ENCODE measurements at regions not wholly inside any gene's neighbourhood (a gene's known extent, or its start where the extent isn't known, plus 50 kb on each side); places are given as distances from the start of the nearest gene placed in this dataset.
"Not testable (repeated sequence)": the region's sequence is repeated elsewhere in the genome, so short reads cannot be mapped to it uniquely, and the experiment has no call there.

DNA sequence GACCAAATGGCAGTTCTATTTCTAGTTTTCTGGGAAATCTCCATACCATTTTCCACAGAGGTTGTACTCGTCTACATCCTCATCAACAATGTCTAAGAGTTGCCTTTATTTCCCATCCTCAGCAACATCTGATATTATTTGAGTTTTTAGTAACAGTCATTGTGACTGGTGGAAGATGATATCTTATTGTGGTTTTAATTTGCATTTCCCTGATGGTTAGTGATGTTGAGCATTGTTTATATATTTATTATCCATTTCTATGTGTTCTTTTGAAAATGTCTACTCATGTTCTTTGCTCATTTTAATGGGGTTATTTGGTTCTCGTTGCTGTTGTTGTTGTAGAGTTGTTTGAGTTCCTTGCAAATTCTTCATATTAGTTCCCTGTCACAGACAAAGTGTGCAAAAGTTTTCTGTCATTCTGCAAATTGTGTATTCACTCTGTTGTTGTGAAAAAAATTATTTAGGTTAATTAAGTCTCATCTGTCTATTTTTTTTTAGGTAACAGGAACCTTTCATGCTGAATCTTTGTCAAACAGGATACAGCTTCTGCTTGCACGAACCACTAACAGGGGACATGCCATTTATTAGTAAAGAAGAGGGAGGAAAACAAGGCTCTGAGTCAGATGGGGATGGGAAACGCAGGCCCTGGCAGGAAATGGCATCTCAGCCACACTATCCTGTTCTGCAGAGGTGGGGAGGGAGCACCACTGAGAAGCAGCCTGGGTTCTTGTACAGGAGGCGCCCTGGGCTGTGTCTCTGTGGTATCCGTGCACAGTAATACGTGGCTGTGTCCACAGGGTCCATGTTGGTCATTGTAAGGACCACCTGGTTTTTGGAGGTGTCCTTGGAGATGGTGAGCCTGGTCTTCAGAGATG, 1196.7 kb downstream of the TMEM121 start:
- not testable (repeated sequence) for H3K36me3 Mint-ChIP-seq (ENCODE audit: low read depth); DNase-seq; H3K4me3 Mint-ChIP-seq; H3K27me3 Mint-ChIP-seq (ENCODE audit: low read depth, poor library complexity); H3K27ac Mint-ChIP-seq; H3K4me1 Mint-ChIP-seq; H3K9me3 Mint-ChIP-seq

- not testable (repeated sequence) for H3K27me3 Mint-ChIP-seq (ENCODE audit: low read depth, poor library complexity); H3K9me3 Mint-ChIP-seq; H3K36me3 Mint-ChIP-seq (ENCODE audit: low read depth); H3K4me3 Mint-ChIP-seq; DNase-seq; H3K27ac Mint-ChIP-seq; H3K4me1 Mint-ChIP-seq
These were observed 1201.6 kb downstream of the TMEM121 start for GRCh38 chr14:106727962-106728361.

- H3K27ac Mint-ChIP-seq, result no peak overlapping the region
- TF ChIP-seq CTCF (IDR thresholded peaks at IDR 0.05), result no peak
- H3K4me3 Mint-ChIP-seq, result no peak overlapping the region
- H3K9me3 Mint-ChIP-seq, result no peaks in the 10 kb centered on the region
- DNase-seq, result no peak
- H3K27me3 Mint-ChIP-seq (ENCODE audit: low read depth, poor library complexity), result no peaks in the 10 kb centered on the region
- H3K4me1 Mint-ChIP-seq, result no peaks in the 10 kb centered on the region
- no peaks in the 10 kb centered on the region for H3K36me3 Mint-ChIP-seq (ENCODE audit: low read depth)
These were observed 1202.2 kb downstream of the TMEM121 start for GRCh38 chr14:106728611-106729010.

GRCh38 chr14:106729551-106729950, 1203.2 kb downstream of the TMEM121 start:
- Mint-ChIP-seq H3K4me1 (no peaks in the 10 kb centered on the region), H3K9me3 (no peaks in the 10 kb centered on the region), H3K36me3 (ENCODE audit: low read depth) (no peaks in the 10 kb centered on the region), H3K27ac (no peak overlapping the region), H3K27me3 (ENCODE audit: low read depth, poor library complexity) (no peaks in the 10 kb centered on the region), H3K4me3 (no peak overlapping the region)
- no peak for TF ChIP-seq CTCF (IDR thresholded peaks at IDR 0.05)
- no peak for DNase-seq

- no peak overlapping the region for H3K27ac Mint-ChIP-seq
- no peak for TF ChIP-seq CTCF (IDR thresholded peaks at IDR 0.05)
- no peaks in the 10 kb centered on the region for H3K36me3 Mint-ChIP-seq (ENCODE audit: low read depth)
- DNase-seq, result no peak
- H3K4me1 Mint-ChIP-seq, result no peaks in the 10 kb centered on the region
- no peaks in the 10 kb centered on the region for H3K27me3 Mint-ChIP-seq (ENCODE audit: low read depth, poor library complexity)
- no peak overlapping the region for H3K4me3 Mint-ChIP-seq
- no peaks in the 10 kb centered on the region for H3K9me3 Mint-ChIP-seq
These were observed 1207.4 kb downstream of the TMEM121 start for GRCh38 chr14:106733771-106734170.

DNA sequence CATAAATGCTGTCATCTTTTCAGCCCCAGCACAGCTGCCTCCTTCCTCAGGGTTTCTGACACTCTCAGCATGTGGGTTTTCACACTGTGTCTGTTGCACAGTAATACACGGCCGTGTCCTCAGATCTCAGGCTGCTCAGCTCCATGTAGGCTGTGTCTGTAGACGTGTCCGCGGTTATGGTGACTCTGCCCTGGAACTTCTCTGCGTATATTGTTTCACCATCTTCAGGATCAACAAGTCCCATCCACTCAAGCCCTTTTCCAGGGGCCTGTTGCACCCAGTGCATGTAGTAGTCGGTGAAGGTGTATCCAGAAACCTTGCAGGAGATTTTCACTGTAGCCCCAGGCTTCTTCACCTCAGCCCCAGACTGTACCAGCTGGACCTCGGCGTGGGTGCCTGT, 1210.6 kb downstream of the TMEM121 start:
- Mint-ChIP-seq H3K4me1 (no peaks in the 10 kb centered on the region), H3K27ac (no peak overlapping the region), H3K4me3 (no peak overlapping the region), H3K36me3 (ENCODE audit: low read depth) (no peaks in the 10 kb centered on the region), H3K9me3 (peaks cover 3% of the 10 kb centered on the region), H3K27me3 (ENCODE audit: low read depth, poor library complexity) (no peaks in the 10 kb centered on the region)
- DNase-seq, result no peak
- TF ChIP-seq CTCF (IDR thresholded peaks at IDR 0.05), result no peak

DNA sequence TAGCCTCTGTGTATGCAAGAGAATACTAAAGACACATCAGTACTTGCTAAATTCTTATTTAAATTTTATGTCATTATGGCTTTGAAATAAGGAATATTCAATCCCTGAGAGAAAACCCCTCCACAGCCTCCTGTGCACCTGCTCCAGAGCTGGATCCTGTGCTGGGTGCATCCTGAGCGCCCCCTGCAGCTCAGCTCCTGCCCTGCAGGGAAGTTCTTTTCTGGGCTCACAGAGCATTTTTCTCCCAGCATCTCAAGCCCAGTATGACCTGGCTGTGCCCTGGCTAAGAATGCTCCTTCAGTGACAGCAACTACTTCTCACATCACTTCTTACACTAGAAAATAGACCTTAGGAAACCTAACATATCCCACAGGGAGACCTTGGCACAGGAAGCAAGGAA, 1211.7 kb downstream of the TMEM121 start:
- Mint-ChIP-seq H3K27ac (no peak overlapping the region), H3K4me3 (no peak overlapping the region), H3K27me3 (ENCODE audit: low read depth, poor library complexity) (no peaks in the 10 kb centered on the region), H3K4me1 (no peaks in the 10 kb centered on the region), H3K36me3 (ENCODE audit: low read depth) (no peaks in the 10 kb centered on the region), H3K9me3 (peaks cover 3% of the 10 kb centered on the region)
- no peak for DNase-seq
- TF ChIP-seq CTCF (IDR thresholded peaks at IDR 0.05), result no peak

GRCh38 chr14:106738598-106739258, 1212.3 kb downstream of the TMEM121 start:
- H3K9me3 Mint-ChIP-seq; H3K36me3 Mint-ChIP-seq (ENCODE audit: low read depth); H3K4me3 Mint-ChIP-seq; DNase-seq; H3K27ac Mint-ChIP-seq; H3K4me1 Mint-ChIP-seq; H3K27me3 Mint-ChIP-seq (ENCODE audit: low read depth, poor library complexity): not testable (repeated sequence)

GRCh38 chr14:106741086-106741827, 1214.9 kb downstream of the TMEM121 start:
- not testable (repeated sequence) for H3K27me3 Mint-ChIP-seq (ENCODE audit: low read depth, poor library complexity); H3K4me1 Mint-ChIP-seq; H3K27ac Mint-ChIP-seq; H3K36me3 Mint-ChIP-seq (ENCODE audit: low read depth); H3K9me3 Mint-ChIP-seq; DNase-seq; H3K4me3 Mint-ChIP-seq
